ENCODE measurements at regions not wholly inside any gene's neighbourhood (a gene's known extent, or its start where the extent isn't known, plus 50 kb on each side); places are given as distances from the start of the nearest gene placed in this dataset.

DNA sequence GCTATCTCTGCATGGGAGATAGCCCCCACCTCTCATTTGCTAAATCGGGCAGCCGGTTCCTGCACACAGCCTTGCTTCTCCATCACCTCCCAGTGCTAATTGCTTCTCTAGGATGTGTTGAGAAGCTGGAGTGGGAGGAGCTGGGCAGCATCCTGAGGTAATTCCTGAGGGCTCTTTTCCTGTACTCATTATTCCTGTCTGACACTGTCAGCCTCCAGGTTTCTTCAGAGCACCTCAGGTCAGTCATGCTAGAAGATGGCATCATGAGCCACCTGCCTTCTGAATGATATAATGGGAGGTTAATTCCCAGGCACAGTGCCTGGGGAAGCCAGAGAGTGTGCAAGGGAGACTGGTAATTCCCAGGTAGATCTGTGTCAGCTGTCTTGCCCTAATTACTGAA, 133.0 kb downstream of the RAB38 start:
- TF ChIP-seq, protein P1, sequence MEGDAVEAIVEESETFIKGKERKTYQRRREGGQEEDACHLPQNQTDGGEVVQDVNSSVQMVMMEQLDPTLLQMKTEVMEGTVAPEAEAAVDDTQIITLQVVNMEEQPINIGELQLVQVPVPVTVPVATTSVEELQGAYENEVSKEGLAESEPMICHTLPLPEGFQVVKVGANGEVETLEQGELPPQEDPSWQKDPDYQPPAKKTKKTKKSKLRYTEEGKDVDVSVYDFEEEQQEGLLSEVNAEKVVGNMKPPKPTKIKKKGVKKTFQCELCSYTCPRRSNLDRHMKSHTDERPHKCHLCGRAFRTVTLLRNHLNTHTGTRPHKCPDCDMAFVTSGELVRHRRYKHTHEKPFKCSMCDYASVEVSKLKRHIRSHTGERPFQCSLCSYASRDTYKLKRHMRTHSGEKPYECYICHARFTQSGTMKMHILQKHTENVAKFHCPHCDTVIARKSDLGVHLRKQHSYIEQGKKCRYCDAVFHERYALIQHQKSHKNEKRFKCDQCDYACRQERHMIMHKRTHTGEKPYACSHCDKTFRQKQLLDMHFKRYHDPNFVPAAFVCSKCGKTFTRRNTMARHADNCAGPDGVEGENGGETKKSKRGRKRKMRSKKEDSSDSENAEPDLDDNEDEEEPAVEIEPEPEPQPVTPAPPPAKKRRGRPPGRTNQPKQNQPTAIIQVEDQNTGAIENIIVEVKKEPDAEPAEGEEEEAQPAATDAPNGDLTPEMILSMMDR (IDR thresholded peaks at IDR 0.05) = no peak
- TF ChIP-seq POLR2A (IDR thresholded peaks at IDR 0.05) = no peak

Data from tibial nerve (tissue), 3 donors.